SK-N-SH treated with all-trans-retinoic acid at 6 μM for 48 hours (cell line): ENCODE measurements at regions not wholly inside any gene's neighbourhood (a gene's known extent, or its start where the extent isn't known, plus 50 kb on each side); places are given as distances from the start of the nearest gene placed in this dataset.

Source experiments
- TSHZ2 ChIP-seq: fragments of 250-450 bp; sonication (Bioruptor Pico); IDR thresholded peaks from 2 replicates; pipeline ENCODE4 v1.5.0; 2020; ENCODE audit warnings: mild to moderate bottlenecking, moderate library complexity
- ZFP3 ChIP-seq: fragments of 250-450 bp; sonication (Bioruptor Pico); IDR thresholded peaks from 2 replicates; pipeline ENCODE4 v1.5.0; 2020; ENCODE audit warnings: mild to moderate bottlenecking, moderate library complexity
- ZFP30 ChIP-seq: fragments of 450-650 bp; formaldehyde crosslinking; IDR thresholded peaks from 2 replicates; pipeline ENCODE4 v1.5.0; 2022; ENCODE audit warnings: mild to moderate bottlenecking, moderate library complexity
- ZNF8 ChIP-seq: fragments of 450-650 bp; formaldehyde crosslinking; IDR thresholded peaks from 2 replicates; pipeline ENCODE4 v1.5.0; 2020; ENCODE audit warnings: mild to moderate bottlenecking, moderate library complexity

GRCh38 chr9:78486661-78487060, 189.7 kb downstream of the PSAT1 start:
- no peak for TF ChIP-seq ZFP3
- no peak for TF ChIP-seq ZNF8
- TF ChIP-seq ZFP30, result no peak
- no peak for TF ChIP-seq TSHZ2 (CRISPR knock-in tag)
